Activated CD4-positive, alpha-beta memory T cell treated with anti-CD3 and anti-CD28 coated beads for 36 hours (primary cell): ENCODE measurements at regions not wholly inside any gene's neighbourhood (a gene's known extent, or its start where the extent isn't known, plus 50 kb on each side); places are given as distances from the start of the nearest gene placed in this dataset.

ENCODE experiments used
- CTCF ChIA-PET: fragments of 350-600 bp; sonication (Branson Sonifier 250); formaldehyde crosslinking; loops from one replicate; lab custom pipeline; 2021; ENCODE audit warnings: antibody characterized with exemption, inconsistent platforms; lab: Charles Lee
- POLR2A ChIA-PET: fragments of 350-600 bp; sonication (Branson Sonifier 250); formaldehyde crosslinking; loops from one replicate; lab custom pipeline; 2021; ENCODE audit warnings: antibody characterized with exemption; lab: Charles Lee
- DNase-seq: peaks from one replicate; pipeline ENCODE4 v3.0.0-alpha.2; 2020
- H3K27ac Mint-ChIP-seq: one replicate; pipeline ENCODE4 v1.8.0; 2021; ENCODE audit warnings: mixed read lengths
- H3K27me3 Mint-ChIP-seq: one replicate; pipeline ENCODE4 v1.8.0; 2021; ENCODE audit warnings: mixed read lengths
- H3K36me3 Mint-ChIP-seq: one replicate; pipeline ENCODE4 v1.8.0; 2021; ENCODE audit warnings: mixed read lengths
- H3K4me1 Mint-ChIP-seq: one replicate; pipeline ENCODE4 v1.8.0; 2021; ENCODE audit warnings: low read depth, mixed read lengths
- H3K4me3 Mint-ChIP-seq: one replicate; pipeline ENCODE4 v1.8.0; 2021; ENCODE audit warnings: mild to moderate bottlenecking, mixed read lengths
- H3K9me3 Mint-ChIP-seq: one replicate; pipeline ENCODE4 v1.8.0; 2021; ENCODE audit warnings: mixed read lengths
- intact Hi-C: fragments of 100-400 bp; cut with micrococcal nuclease; formaldehyde crosslinking; loops from one replicate; pipeline ENCODE4 v1.15.1; 2023

DNA sequence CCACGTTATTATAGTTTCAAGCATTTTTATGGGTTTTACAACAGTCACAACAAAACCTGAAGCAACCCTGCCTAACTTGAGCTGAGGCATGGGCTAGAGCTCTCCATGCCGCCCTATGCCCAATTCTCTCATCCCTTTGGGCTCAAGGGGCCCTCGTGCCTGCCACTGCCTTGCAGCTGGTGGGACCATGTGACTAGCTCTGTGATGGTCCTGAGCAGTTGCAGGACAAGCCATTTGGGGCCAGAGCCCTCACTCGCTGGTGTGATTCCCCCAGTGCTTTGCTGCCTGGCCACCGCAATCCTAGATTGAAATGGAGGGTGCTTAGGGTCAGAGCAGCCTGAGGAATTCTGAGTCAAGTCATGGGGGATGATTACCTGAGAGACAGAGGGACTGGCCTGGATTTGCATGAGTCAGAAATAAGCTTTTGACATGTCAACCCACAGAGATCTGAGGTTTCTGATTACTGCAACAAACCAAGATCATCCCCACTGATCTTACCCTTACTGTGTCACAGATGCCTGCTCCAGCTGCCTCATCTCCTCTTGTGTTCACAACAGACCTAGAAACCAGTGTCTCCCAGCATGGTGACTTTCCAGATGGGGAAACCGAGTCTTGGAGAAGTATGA lies 323.7 kb downstream of the BRD1 start:
- POLR2A ChIA-PET = no interaction called here
- H3K4me3 Mint-ChIP-seq = no peak overlapping the region
- peaks cover 10% of the 10 kb centered on the region for H3K4me1 Mint-ChIP-seq
- H3K36me3 Mint-ChIP-seq = peaks cover 5% of the 10 kb centered on the region
- H3K27ac Mint-ChIP-seq = no peak overlapping the region
- DNase-seq = peak; percentile 8
- intact Hi-C loops = no loop called here
- no peaks in the 10 kb centered on the region for H3K27me3 Mint-ChIP-seq
- no peaks in the 10 kb centered on the region for H3K9me3 Mint-ChIP-seq
- CTCF ChIA-PET = no interaction called here

DNA sequence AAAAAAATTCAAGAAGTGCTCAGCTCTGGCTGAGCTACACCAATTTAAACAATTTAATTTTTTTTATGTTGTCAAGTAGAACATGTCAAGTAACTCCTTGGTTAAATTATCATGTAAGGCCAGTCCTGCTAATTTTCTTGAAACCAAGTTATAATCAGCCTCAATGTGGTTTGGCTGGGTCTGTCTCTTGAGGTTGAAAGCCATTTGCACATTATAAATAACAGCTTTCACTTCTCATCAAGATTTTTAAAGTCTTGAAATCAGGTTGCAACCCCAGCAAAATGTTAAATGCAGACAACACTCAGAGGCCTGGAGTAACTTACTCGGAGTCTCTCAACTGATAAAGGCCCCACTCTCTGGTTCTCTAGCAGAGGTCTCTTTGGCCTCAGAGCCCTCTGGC lies 324.4 kb downstream of the BRD1 start:
- Mint-ChIP-seq H3K4me1 (peaks cover 10% of the 10 kb centered on the region), H3K4me3 (no peak overlapping the region), H3K9me3 (no peaks in the 10 kb centered on the region), H3K27ac (no peak overlapping the region), H3K27me3 (no peaks in the 10 kb centered on the region), H3K36me3 (peaks cover 5% of the 10 kb centered on the region)
- intact Hi-C loops = no loop called here
- POLR2A ChIA-PET = no interaction called here
- CTCF ChIA-PET = interaction anchor here (0.6 kb wide), 1 partner anchor 94 kb away, joined by 3 read pairs; no protein-coding TSS in a partner anchor
- DNase-seq = no peak

DNA sequence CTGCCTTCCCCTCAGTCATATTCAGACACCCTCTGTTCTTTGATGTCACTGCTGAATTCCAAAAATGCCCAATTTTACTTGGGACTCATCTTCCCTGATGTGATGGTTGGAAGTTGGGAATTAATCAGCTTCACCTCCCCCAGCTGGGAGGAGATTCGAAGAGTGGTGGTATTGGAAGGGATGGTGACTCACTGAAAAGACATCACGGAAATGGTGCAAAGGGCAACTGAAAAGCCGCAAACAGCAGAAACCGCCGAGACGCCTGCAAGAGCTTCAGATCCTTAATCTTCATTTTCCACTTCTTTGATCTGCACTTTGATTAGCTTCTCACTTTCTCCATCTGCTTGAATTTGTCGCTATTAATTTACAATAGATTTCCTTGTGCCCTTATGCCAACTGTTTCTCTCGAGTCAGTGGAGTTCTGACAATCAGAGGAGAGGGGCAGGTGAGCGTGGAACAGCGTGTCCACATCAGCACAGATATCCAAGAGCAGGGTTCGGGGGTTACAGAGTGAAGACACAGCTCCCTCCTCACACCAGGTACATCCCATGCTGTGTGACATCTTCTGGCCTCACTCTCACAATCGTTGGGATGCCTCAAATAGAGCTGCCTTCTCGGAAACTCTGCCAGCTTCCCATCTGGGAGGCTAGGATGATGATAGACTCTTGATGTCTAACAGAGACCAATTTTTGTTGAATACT lies 325.4 kb downstream of the BRD1 start:
- POLR2A ChIA-PET = interaction anchor here (0.9 kb wide), 1 partner anchor 155 kb away, joined by 3 read pairs; no protein-coding TSS in a partner anchor
- intact Hi-C loops = no loop called here
- Mint-ChIP-seq H3K27me3 (no peaks in the 10 kb centered on the region), H3K4me3 (no peak overlapping the region), H3K27ac (no peak overlapping the region), H3K9me3 (no peaks in the 10 kb centered on the region), H3K36me3 (peaks cover 2% of the 10 kb centered on the region), H3K4me1 (peaks cover 10% of the 10 kb centered on the region)
- CTCF ChIA-PET = no interaction called here
- DNase-seq = peak; percentile 56

DNA sequence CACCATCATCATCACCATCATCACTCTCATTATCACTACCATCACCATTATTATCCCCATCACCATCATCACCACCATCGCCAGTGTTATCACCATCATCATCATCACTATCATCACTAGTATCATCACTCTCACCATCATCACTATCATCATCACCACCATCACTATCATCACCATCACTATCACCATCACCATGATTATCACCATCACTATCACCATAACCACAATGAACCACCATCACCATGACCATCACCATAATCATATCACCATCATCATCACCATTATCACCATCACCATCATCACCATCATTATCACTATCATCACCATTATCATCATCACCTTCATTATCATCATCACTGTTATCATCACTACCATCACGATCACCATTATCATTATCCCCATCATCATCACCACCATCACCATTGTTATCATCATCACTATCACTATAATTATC lies 326.7 kb downstream of the BRD1 start:
- Mint-ChIP-seq H3K27me3 (no peaks in the 10 kb centered on the region), H3K4me1 (peaks cover 10% of the 10 kb centered on the region), H3K9me3 (no peaks in the 10 kb centered on the region), H3K36me3 (no peaks in the 10 kb centered on the region), H3K27ac (no peak overlapping the region), H3K4me3 (no peak overlapping the region)
- ChIA-PET POLR2A (no interaction called here), CTCF (no interaction called here)
- no peak for DNase-seq
- intact Hi-C loops = no loop called here

DNA sequence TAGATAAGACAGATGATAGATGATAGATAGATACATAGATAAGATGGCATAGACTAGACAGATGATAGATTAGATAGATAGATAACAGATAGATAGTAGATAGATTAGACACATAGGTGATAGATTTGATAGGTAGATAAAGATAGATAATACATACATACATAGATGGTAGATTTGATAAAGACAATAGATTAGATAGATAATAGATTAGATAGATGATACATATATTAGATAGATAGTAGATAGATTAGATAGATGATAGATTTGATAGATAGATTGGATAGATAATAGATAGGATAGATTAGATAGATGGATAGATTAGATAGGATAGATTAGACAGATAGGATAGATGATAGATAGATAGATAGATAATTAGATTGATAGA lies 327.6 kb downstream of the BRD1 start:
- H3K36me3 Mint-ChIP-seq = no peaks in the 10 kb centered on the region
- peaks cover 10% of the 10 kb centered on the region for H3K4me1 Mint-ChIP-seq
- no peak overlapping the region for H3K4me3 Mint-ChIP-seq
- H3K9me3 Mint-ChIP-seq = no peaks in the 10 kb centered on the region
- H3K27ac Mint-ChIP-seq = no peak overlapping the region
- POLR2A ChIA-PET = no interaction called here
- no peak for DNase-seq
- H3K27me3 Mint-ChIP-seq = no peaks in the 10 kb centered on the region
- intact Hi-C loops = no loop called here
- CTCF ChIA-PET = no interaction called here

DNA sequence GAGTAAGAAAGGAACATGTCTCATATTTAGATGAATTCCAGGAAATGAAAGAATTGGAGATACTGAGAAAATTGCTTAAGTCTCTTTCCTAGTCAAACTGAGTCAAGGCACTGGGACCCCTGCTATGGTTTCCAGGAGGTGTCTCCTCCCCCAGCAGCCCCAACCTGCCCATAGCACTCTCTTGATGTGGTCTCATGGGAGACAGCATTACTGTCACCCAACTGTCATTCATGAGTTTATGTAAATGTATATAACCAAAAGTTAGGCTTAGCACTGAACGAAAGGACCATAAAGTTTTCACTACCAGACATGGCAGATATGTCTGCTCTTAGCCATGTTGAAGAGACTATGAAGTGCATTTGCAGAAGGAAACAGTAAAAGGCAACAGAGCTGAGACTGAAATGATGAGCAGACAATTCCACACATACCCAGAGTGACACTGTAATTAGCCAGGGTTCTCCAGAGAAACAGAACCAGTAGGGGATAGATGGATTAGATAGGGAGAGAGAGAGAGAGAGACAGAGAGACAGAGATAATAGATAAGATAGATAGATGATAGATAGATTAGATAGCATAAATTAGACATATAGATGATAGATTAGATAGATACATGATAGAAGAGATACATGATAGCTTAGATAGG lies 328.1 kb downstream of the BRD1 start:
- no peaks in the 10 kb centered on the region for H3K9me3 Mint-ChIP-seq
- intact Hi-C loops = no loop called here
- ChIA-PET CTCF (no interaction called here), POLR2A (no interaction called here)
- peaks cover 10% of the 10 kb centered on the region for H3K4me1 Mint-ChIP-seq
- no peak overlapping the region for H3K4me3 Mint-ChIP-seq
- H3K27me3 Mint-ChIP-seq = no peaks in the 10 kb centered on the region
- no peak for DNase-seq
- no peak overlapping the region for H3K27ac Mint-ChIP-seq
- no peaks in the 10 kb centered on the region for H3K36me3 Mint-ChIP-seq

DNA sequence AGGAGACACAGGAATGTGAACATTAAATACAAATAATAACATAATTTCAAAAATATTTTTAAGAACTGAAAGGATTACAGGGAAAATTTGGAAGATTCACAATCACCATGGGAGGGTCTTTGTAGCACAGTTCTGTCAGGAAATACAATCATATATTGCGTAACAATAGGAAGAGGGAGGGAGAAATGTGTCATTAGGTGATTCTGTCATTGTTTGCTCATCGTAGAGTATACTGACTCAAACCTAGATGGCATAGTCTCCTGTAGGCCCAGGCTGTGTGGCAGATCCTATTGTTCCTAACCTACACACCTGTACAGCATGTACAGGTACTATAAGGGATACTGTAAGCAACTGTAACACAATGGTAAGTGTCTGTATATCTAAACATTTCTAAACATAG lies 330.4 kb downstream of the BRD1 start:
- H3K36me3 Mint-ChIP-seq = no peaks in the 10 kb centered on the region
- H3K27me3 Mint-ChIP-seq = no peaks in the 10 kb centered on the region
- ChIA-PET POLR2A (no interaction called here), CTCF (no interaction called here)
- no peak overlapping the region for H3K27ac Mint-ChIP-seq
- DNase-seq = no peak
- no peak overlapping the region for H3K4me3 Mint-ChIP-seq
- peaks cover 6% of the 10 kb centered on the region for H3K4me1 Mint-ChIP-seq
- no peaks in the 10 kb centered on the region for H3K9me3 Mint-ChIP-seq
- intact Hi-C loops = no loop called here

DNA sequence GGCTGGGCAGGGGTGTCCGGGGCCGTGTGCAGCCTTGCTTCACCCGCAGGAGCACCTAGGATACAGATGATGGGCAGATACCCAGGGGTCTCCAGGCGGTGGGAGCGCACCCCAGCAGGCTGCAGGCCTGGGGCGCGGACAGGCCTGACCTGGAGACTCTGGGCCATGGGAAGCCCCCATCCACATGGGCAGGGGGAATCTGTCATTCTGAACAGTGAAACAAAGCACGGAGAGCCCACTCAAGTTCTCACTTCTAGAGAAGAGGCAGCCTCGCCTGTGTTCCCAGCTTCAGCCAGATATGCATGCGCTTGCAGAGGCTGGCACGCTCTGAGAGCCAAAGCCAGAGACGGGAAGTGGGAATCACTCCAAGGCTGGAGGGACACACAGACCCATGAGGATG lies 333.1 kb downstream of the BRD1 start:
- Mint-ChIP-seq H3K27ac (no peak overlapping the region), H3K4me1 (no peaks in the 10 kb centered on the region), H3K4me3 (no peak overlapping the region), H3K9me3 (no peaks in the 10 kb centered on the region), H3K27me3 (no peaks in the 10 kb centered on the region), H3K36me3 (no peaks in the 10 kb centered on the region)
- DNase-seq = no peak
- ChIA-PET CTCF (no interaction called here), POLR2A (no interaction called here)
- intact Hi-C loops = no loop called here

DNA sequence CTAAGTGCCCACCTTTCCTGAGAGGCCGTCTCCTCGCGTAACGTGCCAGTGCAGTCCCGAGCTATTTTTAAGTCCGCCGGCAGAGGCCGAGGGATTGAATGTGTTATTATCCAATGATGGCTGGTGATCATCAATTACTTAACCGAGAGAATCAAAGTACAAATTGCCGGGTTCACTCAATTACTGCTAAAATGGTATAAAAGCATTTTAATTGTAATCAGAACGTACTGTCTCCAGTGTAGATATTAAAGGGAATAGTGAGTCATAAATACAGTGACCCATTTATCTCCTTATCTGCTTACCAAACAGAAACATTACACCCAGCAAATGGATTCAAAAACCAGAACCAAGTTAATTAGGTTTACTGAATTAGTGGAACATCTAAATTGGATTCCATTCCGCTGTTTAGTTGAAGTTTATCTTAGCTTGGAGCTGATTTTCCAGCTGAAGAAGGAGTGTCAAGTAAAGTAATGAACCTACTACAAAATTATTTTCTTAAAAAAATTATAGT lies 334.9 kb downstream of the BRD1 start:
- Mint-ChIP-seq H3K27ac (no peak overlapping the region), H3K4me1 (no peaks in the 10 kb centered on the region), H3K36me3 (no peaks in the 10 kb centered on the region), H3K4me3 (no peak overlapping the region), H3K27me3 (no peaks in the 10 kb centered on the region), H3K9me3 (no peaks in the 10 kb centered on the region)
- intact Hi-C loops = no loop called here
- ChIA-PET POLR2A (no interaction called here), CTCF (no interaction called here)
- DNase-seq = no peak

DNA sequence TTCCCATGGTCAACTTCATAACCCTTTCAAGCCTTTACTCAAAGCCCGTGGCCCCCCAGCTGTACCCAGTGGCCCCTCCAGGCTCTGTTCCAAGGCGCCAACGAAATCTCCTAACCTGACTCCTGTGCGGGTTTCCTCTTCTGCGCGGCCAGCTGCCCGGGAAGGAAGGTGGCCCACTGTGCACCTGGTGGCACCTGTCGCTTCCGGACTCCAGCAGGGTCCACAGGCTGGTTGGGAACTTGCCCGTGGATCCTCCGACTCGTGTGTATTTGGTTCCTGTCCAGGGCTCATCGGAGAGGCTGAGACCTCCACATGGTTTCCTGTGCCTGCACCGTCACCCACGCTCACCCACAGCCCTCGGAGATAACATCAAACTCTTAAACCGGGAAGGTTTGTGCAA lies 335.4 kb downstream of the BRD1 start:
- CTCF ChIA-PET = no interaction called here
- POLR2A ChIA-PET = no interaction called here
- intact Hi-C loops = no loop called here
- Mint-ChIP-seq H3K27ac (no peak overlapping the region), H3K27me3 (no peaks in the 10 kb centered on the region), H3K4me3 (no peak overlapping the region), H3K4me1 (no peaks in the 10 kb centered on the region), H3K9me3 (no peaks in the 10 kb centered on the region), H3K36me3 (no peaks in the 10 kb centered on the region)
- DNase-seq = no peak

DNA sequence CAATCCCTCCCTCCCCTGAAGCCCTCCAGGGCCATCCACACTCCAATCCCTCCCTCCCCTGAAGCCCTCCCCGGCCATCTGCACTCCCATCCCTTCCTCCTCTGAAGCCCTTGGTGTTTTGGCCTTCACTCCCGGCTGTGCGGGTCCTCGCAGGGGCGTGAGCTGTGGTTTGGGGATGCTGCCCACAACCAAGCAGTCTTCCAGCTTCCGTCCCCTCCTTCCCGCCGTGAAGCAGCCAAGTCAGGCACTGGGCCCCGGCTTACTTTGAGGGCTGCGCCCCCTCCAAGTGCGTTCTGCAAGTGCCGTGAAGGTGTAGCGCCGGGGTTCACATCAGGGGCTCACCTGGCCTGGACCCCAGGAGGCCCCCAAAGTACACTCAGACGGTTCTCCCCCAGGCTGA lies 335.9 kb downstream of the BRD1 start:
- H3K4me3 Mint-ChIP-seq = no peak overlapping the region
- H3K4me1 Mint-ChIP-seq = no peaks in the 10 kb centered on the region
- H3K9me3 Mint-ChIP-seq = no peaks in the 10 kb centered on the region
- no peak for DNase-seq
- no peaks in the 10 kb centered on the region for H3K27me3 Mint-ChIP-seq
- no peak overlapping the region for H3K27ac Mint-ChIP-seq
- CTCF ChIA-PET = no interaction called here
- intact Hi-C loops = no loop called here
- POLR2A ChIA-PET = no interaction called here
- no peaks in the 10 kb centered on the region for H3K36me3 Mint-ChIP-seq

DNA sequence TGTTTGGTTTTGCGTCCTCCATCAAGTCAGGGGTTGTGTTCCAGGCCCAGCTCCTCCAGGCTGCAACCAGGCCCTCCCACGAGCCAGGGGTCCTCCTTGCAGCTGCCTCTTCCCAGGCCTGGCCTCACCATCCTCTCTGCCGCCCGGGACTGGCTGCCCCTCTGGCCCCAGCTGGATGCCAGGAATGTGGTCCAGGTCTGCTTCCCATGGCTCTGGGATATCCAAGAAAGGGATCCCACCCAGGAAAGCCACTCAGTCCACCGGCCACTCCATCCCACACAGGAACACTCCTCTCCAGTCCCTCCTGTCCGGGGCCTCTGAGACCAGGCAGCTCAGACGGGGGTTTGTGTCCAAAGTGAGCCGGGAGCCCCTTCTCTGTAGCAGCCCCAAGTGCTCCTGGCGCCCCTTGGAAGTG lies 336.4 kb downstream of the BRD1 start:
- Mint-ChIP-seq H3K4me3 (no peak overlapping the region), H3K27me3 (no peaks in the 10 kb centered on the region), H3K36me3 (no peaks in the 10 kb centered on the region), H3K9me3 (no peaks in the 10 kb centered on the region), H3K27ac (no peak overlapping the region), H3K4me1 (no peaks in the 10 kb centered on the region)
- no peak for DNase-seq
- intact Hi-C loops = no loop called here
- ChIA-PET CTCF (interaction anchor here (0.5 kb wide), 1 partner anchor 229 kb away, joined by 3 read pairs; no protein-coding TSS in a partner anchor), POLR2A (no interaction called here)
